ENCODE measurements at regions not wholly inside any gene's neighbourhood (a gene's known extent, or its start where the extent isn't known, plus 50 kb on each side); places are given as distances from the start of the nearest gene placed in this dataset.

DNA sequence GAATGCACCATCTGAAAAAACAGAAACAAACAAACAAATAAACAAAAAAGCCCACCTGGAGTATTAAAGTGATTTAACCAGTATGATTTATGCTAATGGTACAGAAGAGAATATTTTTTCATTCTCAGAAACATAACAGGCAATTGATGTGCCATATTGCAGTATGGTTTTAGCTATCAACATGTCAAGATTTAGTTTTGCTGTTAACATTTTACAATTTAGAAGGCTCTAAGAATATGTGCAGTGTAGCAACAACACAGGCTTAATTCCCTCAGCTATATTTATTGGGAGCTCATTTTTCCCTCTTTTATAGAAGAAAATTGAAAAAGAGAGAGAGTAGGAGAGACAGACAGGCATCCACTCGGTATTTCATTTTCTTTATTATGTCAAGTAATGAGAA is 1022.7 kb upstream of the CITED2 start:
- Histone ChIP-seq H3K9me3 (no peaks in the 10 kb centered on the region), H3K4me3 (no peak overlapping the region), H3K4me1 (no peaks in the 10 kb centered on the region), H3K27me3 (no peaks in the 10 kb centered on the region), H3K27ac (no peak overlapping the region), H3K36me3 (no peaks in the 10 kb centered on the region)
- 72% methylated on average over 1 of the region's 1 CpG for WGBS
- TF ChIP-seq, protein P1, sequence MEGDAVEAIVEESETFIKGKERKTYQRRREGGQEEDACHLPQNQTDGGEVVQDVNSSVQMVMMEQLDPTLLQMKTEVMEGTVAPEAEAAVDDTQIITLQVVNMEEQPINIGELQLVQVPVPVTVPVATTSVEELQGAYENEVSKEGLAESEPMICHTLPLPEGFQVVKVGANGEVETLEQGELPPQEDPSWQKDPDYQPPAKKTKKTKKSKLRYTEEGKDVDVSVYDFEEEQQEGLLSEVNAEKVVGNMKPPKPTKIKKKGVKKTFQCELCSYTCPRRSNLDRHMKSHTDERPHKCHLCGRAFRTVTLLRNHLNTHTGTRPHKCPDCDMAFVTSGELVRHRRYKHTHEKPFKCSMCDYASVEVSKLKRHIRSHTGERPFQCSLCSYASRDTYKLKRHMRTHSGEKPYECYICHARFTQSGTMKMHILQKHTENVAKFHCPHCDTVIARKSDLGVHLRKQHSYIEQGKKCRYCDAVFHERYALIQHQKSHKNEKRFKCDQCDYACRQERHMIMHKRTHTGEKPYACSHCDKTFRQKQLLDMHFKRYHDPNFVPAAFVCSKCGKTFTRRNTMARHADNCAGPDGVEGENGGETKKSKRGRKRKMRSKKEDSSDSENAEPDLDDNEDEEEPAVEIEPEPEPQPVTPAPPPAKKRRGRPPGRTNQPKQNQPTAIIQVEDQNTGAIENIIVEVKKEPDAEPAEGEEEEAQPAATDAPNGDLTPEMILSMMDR (IDR thresholded peaks at IDR 0.05) = no peak
- TF ChIP-seq POLR2AphosphoS5 (IDR thresholded peaks at IDR 0.05) (no peak), POLR2A (IDR thresholded peaks at IDR 0.05) (no peak), EP300 (IDR thresholded peaks at IDR 0.05) (no peak)
- no peak for DNase-seq (ENCODE audit: low spot score in 2 of 2)

DNA sequence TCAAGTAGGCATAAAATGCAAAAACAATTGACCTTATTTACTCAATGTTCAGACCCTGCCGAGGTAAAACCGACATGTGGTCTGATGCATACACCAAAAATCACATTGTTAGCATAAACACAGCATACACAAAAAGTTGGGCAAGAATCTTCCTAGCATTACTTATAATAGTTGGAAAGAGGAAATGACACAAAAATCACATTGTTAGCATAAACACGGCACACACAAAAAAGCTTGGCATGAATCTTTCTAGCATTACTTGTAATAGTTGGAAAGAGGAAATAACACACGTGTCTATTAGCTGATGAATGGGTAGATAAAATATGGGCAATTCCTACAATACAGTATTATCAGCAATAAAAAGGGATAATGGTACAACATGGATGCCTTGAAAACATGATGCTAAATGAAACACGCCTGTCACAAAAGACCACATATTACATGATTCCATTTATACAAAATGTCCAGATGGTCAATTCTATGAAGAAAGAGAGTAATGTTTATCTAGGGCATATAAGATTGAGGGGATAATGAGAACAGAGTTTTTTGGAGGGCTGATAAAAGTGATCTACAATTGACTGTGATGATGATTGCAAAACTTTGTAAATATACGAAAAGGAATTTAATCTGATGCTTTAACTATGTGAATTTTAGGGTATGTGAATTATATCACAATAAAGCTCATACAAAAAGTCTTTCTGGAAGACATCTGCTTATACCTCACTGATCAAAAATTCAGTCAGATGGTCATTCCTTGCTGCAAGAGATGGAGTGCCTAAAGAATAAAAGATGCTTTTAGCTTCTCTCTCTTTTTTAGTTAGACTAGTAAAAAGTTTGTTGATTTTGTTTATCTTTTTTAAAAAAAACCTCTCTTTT is 1019.5 kb upstream of the CITED2 start:
- TF ChIP-seq, protein P1 (IDR thresholded peaks at IDR 0.05) = no peak
- no peak for TF ChIP-seq EP300 (IDR thresholded peaks at IDR 0.05)
- no peak for TF ChIP-seq POLR2AphosphoS5 (IDR thresholded peaks at IDR 0.05)
- TF ChIP-seq POLR2A (IDR thresholded peaks at IDR 0.05) = no peak
- Histone ChIP-seq H3K27me3 (no peaks in the 10 kb centered on the region), H3K36me3 (no peaks in the 10 kb centered on the region), H3K4me1 (no peaks in the 10 kb centered on the region), H3K27ac (no peak overlapping the region), H3K4me3 (no peak overlapping the region), H3K9me3 (no peaks in the 10 kb centered on the region)
- 44% methylated on average over 6 of the region's 6 CpGs for WGBS
- no peak for DNase-seq (ENCODE audit: low spot score in 2 of 2)

DNA sequence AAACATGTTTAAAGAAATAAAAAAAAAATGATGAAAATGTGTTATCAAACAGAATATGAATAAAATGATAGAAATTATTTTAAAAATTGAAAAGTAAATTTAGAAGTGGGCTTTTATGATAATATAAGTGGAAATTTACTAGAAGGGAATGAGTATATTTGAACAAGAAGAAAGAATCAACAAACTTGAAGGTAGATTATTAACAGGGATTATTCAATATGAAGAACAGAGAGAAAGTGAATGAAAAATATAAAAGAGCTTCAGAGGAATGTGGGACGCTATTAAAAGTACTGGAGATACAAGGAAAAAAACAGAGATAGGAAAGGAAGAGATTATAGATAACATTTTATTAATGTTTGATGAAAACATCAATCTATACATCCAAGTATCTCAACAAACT is 1014.4 kb upstream of the CITED2 start:
- H3K4me3 ChIP-seq = no peak overlapping the region
- no peak for TF ChIP-seq POLR2A (IDR thresholded peaks at IDR 0.05)
- TF ChIP-seq EP300 (IDR thresholded peaks at IDR 0.05) = no peak
- H3K36me3 ChIP-seq = no peaks in the 10 kb centered on the region
- H3K27ac ChIP-seq = no peak overlapping the region
- WGBS = 91% methylated on average over 1 of the region's 1 CpG
- DNase-seq (ENCODE audit: low spot score in 2 of 2) = no peak
- no peaks in the 10 kb centered on the region for H3K9me3 ChIP-seq
- H3K4me1 ChIP-seq = no peaks in the 10 kb centered on the region
- no peaks in the 10 kb centered on the region for H3K27me3 ChIP-seq

DNA sequence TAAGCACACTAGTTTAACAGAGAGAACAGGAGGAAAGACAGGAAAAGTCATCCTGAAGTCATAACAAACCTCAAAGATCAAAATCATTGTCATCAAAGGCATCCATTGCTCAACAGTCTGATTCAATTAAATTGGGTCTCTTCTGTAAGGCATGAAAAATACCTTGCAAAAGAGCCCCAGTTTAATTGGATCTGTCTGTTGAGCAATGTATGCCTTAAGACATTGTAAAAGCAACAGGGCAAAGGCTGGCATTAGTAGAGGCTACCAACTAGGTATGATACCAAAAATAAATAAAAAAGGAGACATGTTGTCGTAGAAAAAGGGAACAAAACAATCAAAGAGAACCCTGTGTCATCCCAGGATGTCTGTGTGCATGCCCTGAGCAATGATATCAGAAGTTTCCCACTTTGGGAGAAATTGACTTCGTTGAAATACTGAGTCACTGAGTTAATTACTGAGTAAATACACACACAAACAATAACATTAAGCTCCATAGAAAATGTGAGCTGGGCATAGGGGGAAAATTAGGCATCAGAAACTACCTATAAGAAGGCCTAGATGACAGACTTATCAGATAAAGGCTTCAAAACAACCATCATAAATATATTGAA is 1013.8 kb upstream of the CITED2 start:
- H3K4me1 ChIP-seq = no peaks in the 10 kb centered on the region
- no peaks in the 10 kb centered on the region for H3K27me3 ChIP-seq
- H3K9me3 ChIP-seq = no peaks in the 10 kb centered on the region
- no peaks in the 10 kb centered on the region for H3K36me3 ChIP-seq
- H3K4me3 ChIP-seq = no peak overlapping the region
- no peak for DNase-seq (ENCODE audit: low spot score in 2 of 2)
- 76% methylated on average over 2 of the region's 2 CpGs for WGBS
- TF ChIP-seq, protein P1 (IDR thresholded peaks at IDR 0.05) = no peak
- TF ChIP-seq POLR2AphosphoS5 (IDR thresholded peaks at IDR 0.05) = no peak
- TF ChIP-seq EP300 (IDR thresholded peaks at IDR 0.05) = no peak
- H3K27ac ChIP-seq = no peak overlapping the region

DNA sequence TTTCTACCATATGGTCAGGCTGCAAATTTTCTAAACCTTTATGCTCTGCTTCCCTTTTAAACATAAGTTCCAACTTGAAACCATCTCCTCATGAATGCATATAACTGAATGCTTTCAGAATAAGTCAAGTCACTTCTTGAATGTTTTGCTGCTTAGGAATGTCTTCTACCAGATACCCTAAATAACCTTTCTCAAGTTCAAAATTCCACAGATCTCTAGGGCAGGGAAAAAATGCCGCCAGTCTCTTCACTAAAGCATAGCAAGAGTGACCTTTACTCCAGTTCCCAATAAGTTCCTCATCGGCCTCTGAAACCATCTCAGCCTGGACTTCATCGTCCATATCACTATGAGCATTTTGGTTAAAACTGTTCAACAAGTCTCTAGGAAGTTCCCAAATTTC is 1011.2 kb upstream of the CITED2 start:
- TF ChIP-seq EP300 (IDR thresholded peaks at IDR 0.05) (no peak), POLR2AphosphoS5 (IDR thresholded peaks at IDR 0.05) (no peak), POLR2A (IDR thresholded peaks at IDR 0.05) (no peak)
- TF ChIP-seq, protein P1 (IDR thresholded peaks at IDR 0.05) = no peak
- no peaks in the 10 kb centered on the region for H3K27me3 ChIP-seq
- WGBS = 95% methylated on average over 3 of the region's 3 CpGs
- no peak overlapping the region for H3K4me3 ChIP-seq
- H3K4me1 ChIP-seq = no peaks in the 10 kb centered on the region
- no peak overlapping the region for H3K27ac ChIP-seq
- DNase-seq (ENCODE audit: low spot score in 2 of 2) = no peak
- no peaks in the 10 kb centered on the region for H3K36me3 ChIP-seq
- no peaks in the 10 kb centered on the region for H3K9me3 ChIP-seq
